CD14-positive monocyte (primary cell): ENCODE measurements at regions not wholly inside any gene's neighbourhood (a gene's known extent, or its start where the extent isn't known, plus 50 kb on each side); places are given as distances from the start of the nearest gene placed in this dataset.

ENCODE experiments used
- DNase-seq, 3 donors: peaks; one replicate each; pipeline ENCODE4 v3.0.0-alpha.2; 2011 to 2022
- H2AFZ ChIP-seq: 2 replicates; pipeline ENCODE4 v1.6.0; 2012; ENCODE audit warnings: mild to moderate bottlenecking, low read depth, low read length, inconsistent platforms; ENCODE audit not compliant: insufficient read depth, poor library complexity, severe bottlenecking
- H3K27ac ChIP-seq, 2 donors: 1 replicate in 1 of 2; 2 replicates in 1 of 2; pipeline ENCODE4 v1.5.1; 2012 to 2013; ENCODE audit warnings: low read length in 2 of 2, control low read depth in 1 of 2, inconsistent platforms in 1 of 2, low read depth in 1 of 2, mild to moderate bottlenecking in 1 of 2
- H3K27me3 ChIP-seq, 2 donors: one replicate each; pipeline versions ENCODE4 v1.6.0 to v1.6.1; 2011 to 2013; ENCODE audit warnings: low read length in 2 of 2; ENCODE audit not compliant: control insufficient read depth in 2 of 2, insufficient read depth in 2 of 2
- H3K36me3 ChIP-seq, 2 donors: replicated peaks in 1 of 2; 1 replicate in 1 of 2; 2 replicates in 1 of 2; pipeline versions ENCODE4 v1.5.1 to v1.6.1; 2012 to 2013; ENCODE audit warnings: low read length in 2 of 2, control low read depth in 1 of 2, inconsistent platforms in 1 of 2, mild to moderate bottlenecking in 1 of 2; ENCODE audit not compliant: insufficient read depth in 2 of 2, control insufficient read depth in 1 of 2
- H3K4me1 ChIP-seq, 2 donors: 1 replicate in 1 of 2; 2 replicates in 1 of 2; pipeline versions ENCODE4 v1.5.1 to v1.6.1; 2012 to 2013; ENCODE audit warnings: low read length in 2 of 2, control low read depth in 1 of 2, inconsistent platforms in 1 of 2, mild to moderate bottlenecking in 1 of 2, moderate library complexity in 1 of 2; ENCODE audit not compliant: insufficient read depth in 2 of 2, control insufficient read depth in 1 of 2
- H3K4me2 ChIP-seq: replicated peaks from 2 replicates; pipeline ENCODE3; 2012; ENCODE audit warnings: low read length, moderate library complexity, mild to moderate bottlenecking; ENCODE audit not compliant: poor library complexity, severe bottlenecking; ENCODE audit errors: extremely low read depth
- H3K4me3 ChIP-seq, 3 experiments: fragments of 200-600 bp in 1 of 3; sonication (generic) in 1 of 3; replicated peaks in 1 of 3; 1 replicate in 2 of 3; 2 replicates in 1 of 3; pipeline ENCODE4 v1.5.1; 2011 to 2013; ENCODE audit warnings: low read length in 3 of 3, mild to moderate bottlenecking in 3 of 3, control low read depth in 2 of 3, low read depth in 2 of 3, inconsistent platforms in 1 of 3, moderate library complexity in 1 of 3
- H3K79me2 ChIP-seq: 2 replicates; pipeline ENCODE4 v1.6.0; 2012; ENCODE audit warnings: mild to moderate bottlenecking, control low read depth, inconsistent platforms, low read length, moderate library complexity; ENCODE audit not compliant: insufficient read depth
- H3K9ac ChIP-seq: 2 replicates; pipeline ENCODE4 v1.6.0; 2017; ENCODE audit warnings: low read length, mild to moderate bottlenecking; ENCODE audit not compliant: insufficient read depth, poor library complexity, severe bottlenecking
- H3K9me3 ChIP-seq, 2 donors: replicated peaks in 1 of 2; 1 replicate in 1 of 2; 2 replicates in 1 of 2; pipeline versions ENCODE4 v1.5.1 to v1.6.1; 2012 to 2013; ENCODE audit warnings: low read length in 2 of 2, control low read depth in 1 of 2; ENCODE audit not compliant: control insufficient read depth in 1 of 2, insufficient read depth in 1 of 2
- H4K20me1 ChIP-seq: 2 replicates; pipeline ENCODE4 v1.6.0; 2012; ENCODE audit warnings: mild to moderate bottlenecking, low read length, control low read depth, moderate library complexity; ENCODE audit not compliant: insufficient read depth
- H3K27ac Mint-ChIP-seq, 7 donors: one replicate each; pipeline ENCODE4 v1.8.0; 2020; ENCODE audit warnings: mild to moderate bottlenecking in 7 of 7, mixed read lengths in 7 of 7, moderate library complexity in 6 of 7, inconsistent platforms in 2 of 7
- H3K27me3 Mint-ChIP-seq, 3 donors: one replicate each; pipeline ENCODE4 v1.8.0; 2021 to 2022; ENCODE audit warnings: low read depth in 3 of 3, mild to moderate bottlenecking in 3 of 3, mixed read lengths in 3 of 3, moderate library complexity in 3 of 3, inconsistent platforms in 1 of 3
- H3K36me3 Mint-ChIP-seq, 2 donors: one replicate each; pipeline ENCODE4 v1.8.0; 2020; ENCODE audit warnings: mixed read lengths in 2 of 2, inconsistent platforms in 1 of 2, mild to moderate bottlenecking in 1 of 2
- H3K4me1 Mint-ChIP-seq: one replicate; pipeline ENCODE4 v1.8.0; 2020; ENCODE audit warnings: mild to moderate bottlenecking, mixed read lengths
- H3K4me3 Mint-ChIP-seq, 2 donors: one replicate each; pipeline ENCODE4 v1.8.0; 2020; ENCODE audit warnings: mild to moderate bottlenecking in 2 of 2, mixed read lengths in 2 of 2, moderate library complexity in 1 of 2
- H3K9me3 Mint-ChIP-seq, 7 donors: one replicate each; pipeline ENCODE4 v1.8.0; 2020 to 2022; ENCODE audit warnings: mixed read lengths in 7 of 7, mild to moderate bottlenecking in 6 of 7, moderate library complexity in 6 of 7, inconsistent platforms in 2 of 7
- WGBS: methylation state at CpG from one replicate; pipeline ENCODE4 v1.1.5; 2013; ENCODE audit warnings: missing lambda C conversion rate; ENCODE audit not compliant: insufficient coverage; 5-methylcytosine and 5-hydroxymethylcytosine counted together
- intact Hi-C, 2 donors: fragments of 100-400 bp; cut with micrococcal nuclease; formaldehyde crosslinking; loops; one replicate each; pipeline versions ENCODE4 v1.15.0 to v1.15.1; 2023
- TF ChIP-seq, protein P1 (sequence below): fragments of 200-600 bp; IDR thresholded peaks from one replicate; pipeline ENCODE4 v1.8.0; 2022; ENCODE audit warnings: antibody characterized with exemption, mild to moderate bottlenecking

DNA sequence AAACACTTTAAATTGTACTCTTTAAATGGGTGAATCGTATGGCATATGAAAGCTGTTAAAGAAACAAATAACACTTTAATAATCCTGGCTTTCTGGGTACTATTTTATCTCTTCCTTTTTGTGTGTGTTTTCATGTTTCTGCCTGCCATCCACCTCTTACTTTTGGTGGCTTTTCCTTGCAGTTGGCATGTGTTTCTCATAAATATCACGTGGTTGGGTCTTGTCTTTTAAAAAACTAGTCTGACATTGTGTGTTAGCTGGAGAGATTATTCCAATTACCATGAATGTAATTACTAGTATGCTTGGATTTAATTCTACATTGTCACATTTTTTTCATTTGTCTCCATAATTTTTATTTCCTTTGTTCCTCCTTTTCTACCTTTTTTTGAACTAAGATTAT is 262.9 kb upstream of the B3GAT1 start:
- Histone ChIP-seq H4K20me1 (no peaks in the 10 kb centered on the region), H3K4me2 (no peak overlapping the region), H3K27ac (no peak overlapping the region), H3K79me2 (no peaks in the 10 kb centered on the region), H3K9ac (no peak overlapping the region), H3K4me3 (no peak overlapping the region), H3K9me3 (no peaks in the 10 kb centered on the region), H2AFZ (no peak overlapping the region), H3K36me3 (no peaks in the 10 kb centered on the region), H3K4me1 (no peaks in the 10 kb centered on the region), H3K27me3 (no peaks in the 10 kb centered on the region)
- Mint-ChIP-seq H3K9me3 (peaks cover 0 to 1% (median 0%) of the 10 kb centered on the region in 7 donors), H3K4me3 (no peak overlapping the region), H3K27ac (no peak overlapping the region), H3K4me1 (no peaks in the 10 kb centered on the region), H3K27me3 (peaks cover 2 to 6% (median 5%) of the 10 kb centered on the region in 3 donors), H3K36me3 (no peaks in the 10 kb centered on the region)
- intact Hi-C loops, result no loop called here
- TF ChIP-seq, protein P1, sequence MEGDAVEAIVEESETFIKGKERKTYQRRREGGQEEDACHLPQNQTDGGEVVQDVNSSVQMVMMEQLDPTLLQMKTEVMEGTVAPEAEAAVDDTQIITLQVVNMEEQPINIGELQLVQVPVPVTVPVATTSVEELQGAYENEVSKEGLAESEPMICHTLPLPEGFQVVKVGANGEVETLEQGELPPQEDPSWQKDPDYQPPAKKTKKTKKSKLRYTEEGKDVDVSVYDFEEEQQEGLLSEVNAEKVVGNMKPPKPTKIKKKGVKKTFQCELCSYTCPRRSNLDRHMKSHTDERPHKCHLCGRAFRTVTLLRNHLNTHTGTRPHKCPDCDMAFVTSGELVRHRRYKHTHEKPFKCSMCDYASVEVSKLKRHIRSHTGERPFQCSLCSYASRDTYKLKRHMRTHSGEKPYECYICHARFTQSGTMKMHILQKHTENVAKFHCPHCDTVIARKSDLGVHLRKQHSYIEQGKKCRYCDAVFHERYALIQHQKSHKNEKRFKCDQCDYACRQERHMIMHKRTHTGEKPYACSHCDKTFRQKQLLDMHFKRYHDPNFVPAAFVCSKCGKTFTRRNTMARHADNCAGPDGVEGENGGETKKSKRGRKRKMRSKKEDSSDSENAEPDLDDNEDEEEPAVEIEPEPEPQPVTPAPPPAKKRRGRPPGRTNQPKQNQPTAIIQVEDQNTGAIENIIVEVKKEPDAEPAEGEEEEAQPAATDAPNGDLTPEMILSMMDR, result no peak
- DNase-seq, result no peak
- WGBS, result no CpG with 5 or more reads among the region's 2 CpGs

DNA sequence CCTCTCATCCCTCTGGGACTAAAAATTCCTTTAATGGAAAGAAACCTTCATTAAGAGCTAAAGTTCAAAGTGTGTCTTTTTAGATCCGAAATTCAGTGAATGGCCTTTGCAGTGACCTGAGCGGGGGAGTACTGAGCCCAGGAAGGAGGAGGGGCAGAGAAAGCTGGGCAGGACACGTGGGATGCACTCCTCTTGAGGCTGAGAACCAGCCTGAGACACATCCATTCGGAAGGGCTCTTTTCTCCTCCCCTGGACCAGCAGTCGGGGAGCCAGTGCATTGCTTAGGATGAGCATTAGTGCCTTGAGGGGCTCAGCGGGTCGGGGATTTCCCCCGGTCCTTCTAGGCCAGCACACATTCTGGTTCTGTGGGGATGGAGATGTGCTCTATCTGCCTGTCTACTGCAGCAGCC is 258.9 kb upstream of the B3GAT1 start:
- H3K9ac ChIP-seq, result no peak overlapping the region
- H3K9me3 ChIP-seq, result no peaks in the 10 kb centered on the region
- intact Hi-C loops, result no loop called here
- no peak overlapping the region for H2AFZ ChIP-seq
- 75% methylated on average over 7 of the region's 8 CpGs for WGBS
- H3K79me2 ChIP-seq, result no peaks in the 10 kb centered on the region
- H3K36me3 ChIP-seq, result no peaks in the 10 kb centered on the region
- H3K27ac ChIP-seq, result no peak overlapping the region
- H3K27me3 ChIP-seq, result no peaks in the 10 kb centered on the region
- H3K4me1 ChIP-seq, result no peaks in the 10 kb centered on the region
- no peak overlapping the region for H3K4me3 Mint-ChIP-seq
- H3K36me3 Mint-ChIP-seq, result no peaks in the 10 kb centered on the region
- no peak for DNase-seq
- H3K4me1 Mint-ChIP-seq, result no peaks in the 10 kb centered on the region
- TF ChIP-seq, protein P1, result no peak
- no peak overlapping the region for H3K27ac Mint-ChIP-seq
- no peaks in the 10 kb centered on the region for H4K20me1 ChIP-seq
- no peak overlapping the region for H3K4me2 ChIP-seq
- no peak overlapping the region for H3K4me3 ChIP-seq
- peaks cover 0 to 6% (median 0%) of the 10 kb centered on the region in 7 donors for H3K9me3 Mint-ChIP-seq
- H3K27me3 Mint-ChIP-seq, result peaks cover 0 to 8% (median 4%) of the 10 kb centered on the region in 3 donors
